Uterus (tissue), 3 donors: ENCODE measurements at regions not wholly inside any gene's neighbourhood (a gene's known extent, or its start where the extent isn't known, plus 50 kb on each side); places are given as distances from the start of the nearest gene placed in this dataset.

Source experiments
- DNase-seq, 2 donors: peaks; one replicate each; pipeline ENCODE4 v3.0.0-alpha.2; 2019 to 2020
- H3K27ac ChIP-seq, 2 donors: fragments of 200-600 bp; sonication (generic); 1 replicate in 1 of 2; 2 replicates in 1 of 2; pipeline ENCODE4 v1.5.1; 2016 to 2018
- H3K27me3 ChIP-seq, 2 donors: fragments of 200-600 bp; sonication (generic); one replicate each; pipeline ENCODE4 v1.5.1; 2018 to 2019; ENCODE audit warnings: control low read depth in 1 of 2
- H3K36me3 ChIP-seq, 2 donors: fragments of 200-600 bp; sonication (generic); one replicate each; pipeline ENCODE4 v1.5.1; 2019; ENCODE audit warnings: control low read depth in 1 of 2
- H3K4me1 ChIP-seq, 2 donors: fragments of 200-600 bp; sonication (generic); one replicate each; pipeline ENCODE4 v1.5.1; 2018 to 2019; ENCODE audit warnings: control low read depth in 1 of 2
- H3K4me3 ChIP-seq, 2 donors: fragments of 200-600 bp; sonication (generic); 1 replicate in 1 of 2; 2 replicates in 1 of 2; pipeline ENCODE4 v1.5.1; 2018 to 2019; ENCODE audit warnings: mild to moderate bottlenecking in 1 of 2
- H3K9me3 ChIP-seq, 2 donors: fragments of 200-600 bp; sonication (generic); one replicate each; pipeline ENCODE4 v1.5.1; 2019; ENCODE audit warnings: control low read depth in 1 of 2
- POLR2A ChIP-seq, 2 donors: fragments of 450-650 bp; IDR thresholded peaks; one replicate each; pipeline ENCODE4 v1.6.1; 2016; ENCODE audit warnings: antibody characterized with exemption in 2 of 2, mild to moderate bottlenecking in 1 of 2, moderate library complexity in 1 of 2
- intact Hi-C: fragments of 100-400 bp; cut with DNase I; formaldehyde crosslinking; loops from one replicate; pipeline ENCODE4 v1.15.1; 2023; ENCODE audit warnings: low total_unique reads
- TF ChIP-seq, protein P1 (sequence below), 4 experiments: fragments of 200-600 bp in 2 of 4; fragments of 450-650 bp in 2 of 4; sonication (generic) in 2 of 4; IDR thresholded peaks; one replicate each; pipeline ENCODE4 v1.5.1; 2016 to 2019; ENCODE audit warnings: antibody characterized with exemption in 4 of 4, mild to moderate bottlenecking in 2 of 4, moderate library complexity in 1 of 4
- donor health status: DM: yes; HTN: yes; CAD: no.

DNA sequence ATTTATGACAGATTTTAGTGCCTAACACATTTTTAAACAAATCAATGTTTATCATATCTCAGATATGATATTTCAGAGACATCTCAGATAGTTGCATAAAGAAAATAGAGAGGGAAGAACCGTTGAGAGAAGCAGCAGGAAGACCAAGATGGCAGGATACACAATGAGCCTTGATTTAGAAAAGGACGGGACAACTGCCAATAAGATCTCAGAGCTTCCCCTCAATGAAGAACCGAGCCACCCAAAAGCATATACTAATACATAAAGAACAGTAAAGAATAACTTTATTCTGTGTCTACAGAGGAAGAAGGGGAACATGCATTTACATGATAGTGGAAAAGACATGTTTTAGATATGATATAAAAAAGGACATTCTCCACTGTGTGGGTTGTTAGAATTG is 375.9 kb upstream of the SOX5 start:
- H3K36me3 ChIP-seq: no peaks in the 10 kb centered on the region
- DNase-seq: no peak
- no peaks in the 10 kb centered on the region for H3K27me3 ChIP-seq
- no peaks in the 10 kb centered on the region for H3K4me1 ChIP-seq
- no peak overlapping the region for H3K27ac ChIP-seq
- intact Hi-C loops: no loop called here
- no peaks in the 10 kb centered on the region for H3K9me3 ChIP-seq
- H3K4me3 ChIP-seq: no peak overlapping the region
- TF ChIP-seq, protein P1, sequence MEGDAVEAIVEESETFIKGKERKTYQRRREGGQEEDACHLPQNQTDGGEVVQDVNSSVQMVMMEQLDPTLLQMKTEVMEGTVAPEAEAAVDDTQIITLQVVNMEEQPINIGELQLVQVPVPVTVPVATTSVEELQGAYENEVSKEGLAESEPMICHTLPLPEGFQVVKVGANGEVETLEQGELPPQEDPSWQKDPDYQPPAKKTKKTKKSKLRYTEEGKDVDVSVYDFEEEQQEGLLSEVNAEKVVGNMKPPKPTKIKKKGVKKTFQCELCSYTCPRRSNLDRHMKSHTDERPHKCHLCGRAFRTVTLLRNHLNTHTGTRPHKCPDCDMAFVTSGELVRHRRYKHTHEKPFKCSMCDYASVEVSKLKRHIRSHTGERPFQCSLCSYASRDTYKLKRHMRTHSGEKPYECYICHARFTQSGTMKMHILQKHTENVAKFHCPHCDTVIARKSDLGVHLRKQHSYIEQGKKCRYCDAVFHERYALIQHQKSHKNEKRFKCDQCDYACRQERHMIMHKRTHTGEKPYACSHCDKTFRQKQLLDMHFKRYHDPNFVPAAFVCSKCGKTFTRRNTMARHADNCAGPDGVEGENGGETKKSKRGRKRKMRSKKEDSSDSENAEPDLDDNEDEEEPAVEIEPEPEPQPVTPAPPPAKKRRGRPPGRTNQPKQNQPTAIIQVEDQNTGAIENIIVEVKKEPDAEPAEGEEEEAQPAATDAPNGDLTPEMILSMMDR (IDR thresholded peaks at IDR 0.05): no peak
- no peak for TF ChIP-seq POLR2A (IDR thresholded peaks at IDR 0.05)

DNA sequence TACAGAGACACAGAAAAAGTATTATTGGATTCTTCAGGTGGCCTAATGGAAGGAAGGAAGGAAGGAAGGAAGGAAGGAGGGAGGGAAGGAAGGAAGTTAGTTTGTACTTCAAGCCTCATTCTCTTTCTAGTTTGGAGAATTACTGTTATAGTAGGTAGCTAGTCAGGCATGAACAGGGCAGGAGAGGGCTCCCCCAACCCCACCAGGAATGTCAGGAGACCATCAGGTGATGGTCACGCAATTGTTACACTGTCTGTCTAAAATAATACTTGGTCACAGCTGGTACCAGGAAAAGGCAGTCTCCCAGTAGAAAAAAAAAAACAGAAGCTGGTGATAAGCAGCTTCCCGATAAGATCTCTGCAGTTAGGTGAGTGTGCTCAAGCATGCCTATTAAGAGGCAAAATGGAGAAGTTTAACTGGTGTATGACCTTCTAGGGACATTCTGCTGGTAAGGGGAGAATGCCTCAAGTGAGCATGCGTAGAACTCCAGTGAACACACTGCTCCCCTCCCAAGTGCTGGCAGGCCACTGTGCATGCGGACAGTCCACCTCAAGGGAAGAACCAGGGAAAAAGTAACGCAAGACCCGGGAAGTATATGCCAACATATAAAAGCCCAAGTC is 358.4 kb upstream of the SOX5 start:
- DNase-seq: no peak
- TF ChIP-seq, protein P1 (IDR thresholded peaks at IDR 0.05): no peak
- no peak for TF ChIP-seq POLR2A (IDR thresholded peaks at IDR 0.05)
- intact Hi-C loops: no loop called here

DNA sequence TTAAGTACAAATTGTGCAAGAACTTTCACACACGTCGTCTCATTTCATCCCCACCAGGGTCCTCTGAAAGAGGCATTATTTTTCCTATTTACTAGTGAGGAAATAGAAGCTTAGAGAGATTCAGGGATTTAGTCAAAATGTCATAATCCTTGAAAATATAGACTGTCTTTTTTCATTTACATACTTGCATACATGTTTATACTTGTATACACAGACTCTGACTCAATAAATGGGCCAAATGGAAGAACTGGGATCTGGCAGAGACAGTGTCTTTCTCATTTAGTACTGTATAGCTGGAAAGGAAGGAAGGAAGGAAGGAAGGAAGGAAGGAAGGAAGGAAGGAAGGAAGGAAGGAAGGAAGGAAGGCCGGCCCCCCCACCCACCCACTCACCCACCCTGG is 357.7 kb upstream of the SOX5 start:
- Histone ChIP-seq H3K4me3 (no peak overlapping the region), H3K27me3 (no peaks in the 10 kb centered on the region), H3K4me1 (no peaks in the 10 kb centered on the region), H3K9me3 (no peaks in the 10 kb centered on the region), H3K27ac (no peak overlapping the region), H3K36me3 (no peaks in the 10 kb centered on the region)
- TF ChIP-seq POLR2A (IDR thresholded peaks at IDR 0.05): no peak
- TF ChIP-seq, protein P1 (IDR thresholded peaks at IDR 0.05): no peak
- no peak for DNase-seq
- intact Hi-C loops: no loop called here

More for the DNA sequence above, 358.4 kb upstream of the SOX5 start:
- no peak overlapping the region for H3K4me3 ChIP-seq
- H3K9me3 ChIP-seq: no peaks in the 10 kb centered on the region
- no peak overlapping the region for H3K27ac ChIP-seq
- H3K36me3 ChIP-seq: no peaks in the 10 kb centered on the region
- no peaks in the 10 kb centered on the region for H3K27me3 ChIP-seq
- no peaks in the 10 kb centered on the region for H3K4me1 ChIP-seq

DNA sequence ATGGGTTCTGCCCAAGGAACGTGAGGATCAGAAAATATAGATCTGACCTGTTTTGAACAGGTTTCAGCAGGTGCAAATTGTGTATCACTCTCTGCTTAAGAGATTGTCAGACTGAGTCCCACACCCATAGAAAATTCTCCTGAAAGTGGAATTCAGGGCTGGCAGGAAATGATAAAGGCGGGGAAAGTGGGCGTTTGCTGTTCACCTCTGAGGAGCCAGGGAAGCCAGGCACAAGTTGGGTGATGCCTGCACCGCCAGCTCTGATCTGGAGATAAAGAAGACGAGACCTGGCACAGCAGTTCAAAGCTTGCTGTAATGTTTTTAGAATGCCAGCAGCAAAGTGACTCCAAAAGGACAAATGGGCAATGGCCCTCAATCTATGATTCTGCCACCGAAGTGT is 356.5 kb upstream of the SOX5 start:
- Histone ChIP-seq H3K27ac (no peak overlapping the region), H3K36me3 (no peaks in the 10 kb centered on the region), H3K9me3 (no peaks in the 10 kb centered on the region), H3K4me3 (no peak overlapping the region), H3K4me1 (no peaks in the 10 kb centered on the region), H3K27me3 (no peaks in the 10 kb centered on the region)
- intact Hi-C loops: no loop called here
- no peak for DNase-seq
- TF ChIP-seq POLR2A (IDR thresholded peaks at IDR 0.05): no peak
- TF ChIP-seq, protein P1 (IDR thresholded peaks at IDR 0.05): no peak

DNA sequence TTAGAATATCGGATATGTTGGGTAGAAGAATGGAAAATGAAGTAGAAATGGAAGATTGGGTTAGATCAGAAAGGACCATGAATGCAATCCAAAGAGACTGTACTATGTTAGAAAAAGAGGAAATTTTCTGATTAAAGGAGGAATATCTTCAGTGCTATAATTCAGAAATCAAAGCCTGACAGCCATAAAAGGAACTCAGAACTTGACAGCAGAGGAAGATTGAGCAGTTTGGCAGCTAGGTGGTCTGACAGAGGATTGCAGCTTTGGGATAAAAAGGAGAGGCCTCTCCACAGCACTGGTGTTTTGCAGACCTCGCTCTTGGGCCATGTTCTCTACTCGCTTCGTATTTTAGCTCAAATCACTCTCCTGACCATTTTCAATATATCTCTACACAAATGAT is 354.8 kb upstream of the SOX5 start:
- Histone ChIP-seq H3K4me1 (no peaks in the 10 kb centered on the region), H3K27me3 (no peaks in the 10 kb centered on the region), H3K9me3 (no peaks in the 10 kb centered on the region), H3K27ac (no peak overlapping the region), H3K4me3 (no peak overlapping the region), H3K36me3 (no peaks in the 10 kb centered on the region)
- DNase-seq: no peak
- TF ChIP-seq, protein P1 (IDR thresholded peaks at IDR 0.05): no peak
- intact Hi-C loops: no loop called here
